Stomach (tissue), 8 donors: ENCODE measurements at regions not wholly inside any gene's neighbourhood (a gene's known extent, or its start where the extent isn't known, plus 50 kb on each side); places are given as distances from the start of the nearest gene placed in this dataset.

ENCODE experiments used
- DNase-seq, 2 donors: peaks; one replicate each; pipeline versions ENCODE4 v3.0.0 to v3.0.0-alpha.2; 2013 to 2019
- H3K27ac ChIP-seq, 5 donors: fragments of 200-600 bp in 4 of 5; sonication (generic) in 4 of 5; one replicate each; pipeline ENCODE4 v1.5.1; 2013 to 2019; ENCODE audit warnings: mild to moderate bottlenecking in 1 of 5, moderate library complexity in 1 of 5
- H3K27me3 ChIP-seq, 3 donors: fragments of 200-600 bp; sonication (generic); one replicate each; pipeline ENCODE4 v1.5.1; 2017 to 2019; ENCODE audit warnings: mixed run types in 1 of 3
- H3K36me3 ChIP-seq, 4 donors: fragments of 200-600 bp; sonication (generic); 1 replicate in 3 of 4; 2 replicates in 1 of 4; pipeline ENCODE4 v1.5.1; 2016 to 2019
- H3K4me1 ChIP-seq, 4 donors: fragments of 200-600 bp; sonication (generic); one replicate each; pipeline ENCODE4 v1.5.1; 2016 to 2019
- H3K4me3 ChIP-seq, 4 donors: fragments of 200-600 bp; sonication (generic) in 3 of 4; one replicate each; pipeline ENCODE4 v1.5.1; 2016 to 2019; ENCODE audit warnings: mild to moderate bottlenecking in 1 of 4
- H3K9me3 ChIP-seq, 4 donors: fragments of 200-600 bp; sonication (generic); one replicate each; pipeline ENCODE4 v1.5.1; 2016 to 2019
- EP300 ChIP-seq: sonication (generic); formaldehyde crosslinking; IDR thresholded peaks from one replicate; pipeline ENCODE4 v1.6.1; 2017; ENCODE audit warnings: antibody characterized with exemption
- POLR2A ChIP-seq, 4 donors: fragments of 450-650 bp; IDR thresholded peaks; one replicate each; pipeline ENCODE4 v1.6.1; 2016; ENCODE audit warnings: antibody characterized with exemption in 4 of 4, control low read depth in 2 of 4, mild to moderate bottlenecking in 1 of 4, moderate library complexity in 1 of 4
- POLR2AphosphoS5 ChIP-seq, 3 donors: sonication (generic); formaldehyde crosslinking; IDR thresholded peaks; one replicate each; pipeline ENCODE4 v1.6.1; 2016; ENCODE audit warnings: antibody characterized with exemption in 3 of 3
- WGBS, 5 donors: extraction: QIAGEN DNeasy Blood & Tissue Kit in 3 of 5; methylation state at CpG; one replicate each; pipeline versions ENCODE4 v1.1.5 to v1.1.7; 2013 to 2018; 5-methylcytosine and 5-hydroxymethylcytosine counted together
- intact Hi-C: fragments of 100-400 bp; cut with DNase I; formaldehyde crosslinking; loops from one replicate; pipeline ENCODE4 v1.15.1; 2023; ENCODE audit warnings: low total_unique reads
- TF ChIP-seq, protein P1 (sequence below), 7 experiments: fragments of 450-650 bp in 4 of 7; fragments of 200-600 bp in 3 of 7; sonication (generic) in 3 of 7; IDR thresholded peaks; one replicate each; pipeline ENCODE4 v1.5.1; 2016 to 2019; ENCODE audit warnings: antibody characterized with exemption in 7 of 7, control low read depth in 2 of 7, mild to moderate bottlenecking in 1 of 7
- donor health status: healthy with polysubstance abuse.
- donor health status: Bipolar disorder and iron deficiency.
- donor health status: healthy.

DNA sequence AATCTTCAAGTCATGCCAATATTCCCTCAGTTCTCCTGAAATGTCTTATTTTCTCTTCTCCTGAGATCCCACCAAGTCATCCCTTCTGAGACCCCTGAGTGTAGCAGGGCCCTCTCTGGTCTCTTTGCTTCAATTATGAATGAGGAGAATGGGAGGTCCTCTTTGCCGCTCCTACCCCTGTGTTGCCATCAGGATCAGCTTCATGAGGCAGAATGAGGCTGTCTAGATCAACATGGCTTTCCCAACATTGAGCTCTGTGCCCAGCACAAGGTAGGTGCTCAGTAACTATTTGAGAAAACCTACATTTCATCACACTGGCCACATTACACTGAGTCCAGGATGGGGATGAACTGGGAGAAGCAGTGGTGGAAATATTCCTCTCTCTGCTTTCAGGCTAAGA lies 107.2 kb downstream of the ZNF280B start:
- DNase-seq: no peak
- H3K27ac ChIP-seq: no peak overlapping the region
- H3K4me1 ChIP-seq: peaks cover 0 to 5% (median 0%) of the 10 kb centered on the region in 4 donors
- no peaks in the 10 kb centered on the region for H3K36me3 ChIP-seq
- TF ChIP-seq, protein P1, sequence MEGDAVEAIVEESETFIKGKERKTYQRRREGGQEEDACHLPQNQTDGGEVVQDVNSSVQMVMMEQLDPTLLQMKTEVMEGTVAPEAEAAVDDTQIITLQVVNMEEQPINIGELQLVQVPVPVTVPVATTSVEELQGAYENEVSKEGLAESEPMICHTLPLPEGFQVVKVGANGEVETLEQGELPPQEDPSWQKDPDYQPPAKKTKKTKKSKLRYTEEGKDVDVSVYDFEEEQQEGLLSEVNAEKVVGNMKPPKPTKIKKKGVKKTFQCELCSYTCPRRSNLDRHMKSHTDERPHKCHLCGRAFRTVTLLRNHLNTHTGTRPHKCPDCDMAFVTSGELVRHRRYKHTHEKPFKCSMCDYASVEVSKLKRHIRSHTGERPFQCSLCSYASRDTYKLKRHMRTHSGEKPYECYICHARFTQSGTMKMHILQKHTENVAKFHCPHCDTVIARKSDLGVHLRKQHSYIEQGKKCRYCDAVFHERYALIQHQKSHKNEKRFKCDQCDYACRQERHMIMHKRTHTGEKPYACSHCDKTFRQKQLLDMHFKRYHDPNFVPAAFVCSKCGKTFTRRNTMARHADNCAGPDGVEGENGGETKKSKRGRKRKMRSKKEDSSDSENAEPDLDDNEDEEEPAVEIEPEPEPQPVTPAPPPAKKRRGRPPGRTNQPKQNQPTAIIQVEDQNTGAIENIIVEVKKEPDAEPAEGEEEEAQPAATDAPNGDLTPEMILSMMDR (IDR thresholded peaks at IDR 0.05): no peak
- TF ChIP-seq POLR2A (IDR thresholded peaks at IDR 0.05): no peak
- TF ChIP-seq EP300: no peak
- TF ChIP-seq POLR2AphosphoS5 (IDR thresholded peaks at IDR 0.05): no peak
- intact Hi-C loops: no loop called here
- H3K9me3 ChIP-seq: no peaks in the 10 kb centered on the region
- no peak overlapping the region for H3K4me3 ChIP-seq
- H3K27me3 ChIP-seq: peaks cover 0 to 13% (median 0%) of the 10 kb centered on the region in 3 donors
- WGBS, 5 donors: 69 to 91% (median 86%) methylated on average over 1 of the region's 1 CpG

DNA sequence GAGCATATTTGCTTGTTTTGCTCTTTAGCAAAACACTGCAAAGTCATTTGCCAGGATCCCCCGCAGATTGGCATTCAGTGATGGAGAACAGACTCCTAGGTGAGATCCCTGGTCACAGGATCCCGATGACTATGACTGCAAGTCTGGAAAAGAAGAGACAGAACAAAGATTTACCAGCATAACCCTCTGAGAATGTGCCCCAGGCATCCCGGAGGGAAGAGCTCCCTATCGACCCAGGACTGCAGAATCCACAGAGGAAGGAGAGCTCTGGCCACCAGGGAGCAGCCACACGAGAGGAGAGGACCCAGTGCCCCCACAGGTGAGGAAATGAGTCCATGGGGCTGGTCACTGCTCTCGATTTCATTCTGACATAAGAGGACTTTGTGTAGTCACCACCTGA lies 105.2 kb downstream of the ZNF280B start:
- WGBS, 5 donors: 57 to 68% (median 62%) methylated on average over 6 of the region's 6 CpGs
- Histone ChIP-seq H3K4me3 (no peak overlapping the region), H3K36me3 (no peaks in the 10 kb centered on the region), H3K9me3 (no peaks in the 10 kb centered on the region), H3K4me1 (no peaks in the 10 kb centered on the region), H3K27me3 (peaks cover 0 to 3% (median 0%) of the 10 kb centered on the region in 3 donors), H3K27ac (no peak overlapping the region)
- intact Hi-C loops: no loop called here
- no peak for DNase-seq
- no peak for TF ChIP-seq EP300
- TF ChIP-seq POLR2A (IDR thresholded peaks at IDR 0.05): no peak
- TF ChIP-seq, protein P1 (IDR thresholded peaks at IDR 0.05): no peak
- no peak for TF ChIP-seq POLR2AphosphoS5 (IDR thresholded peaks at IDR 0.05)

DNA sequence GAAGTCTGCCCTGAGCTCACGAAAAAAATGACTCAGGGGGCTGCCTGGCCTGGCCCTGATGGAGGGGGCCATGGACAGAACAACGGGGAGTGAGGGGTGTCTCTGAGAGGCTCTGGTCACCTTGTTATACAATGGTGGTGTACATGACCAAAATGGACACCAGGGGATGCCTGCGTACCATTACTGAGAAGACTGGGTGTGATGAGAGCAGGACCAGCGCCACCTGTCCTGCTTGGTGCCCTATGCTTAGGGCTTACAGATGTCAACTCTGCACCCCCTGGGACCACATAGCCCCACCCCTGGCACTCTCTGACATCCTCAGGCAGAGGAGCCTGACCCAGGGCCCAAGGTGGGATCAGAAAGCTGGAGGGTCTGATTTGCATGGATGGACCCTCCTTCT lies 104.8 kb downstream of the ZNF280B start:
- no peak for DNase-seq
- intact Hi-C loops: no loop called here
- WGBS, 5 donors: 63 to 91% (median 77%) methylated on average over 3 to 4 of the region's 4 CpGs

DNA sequence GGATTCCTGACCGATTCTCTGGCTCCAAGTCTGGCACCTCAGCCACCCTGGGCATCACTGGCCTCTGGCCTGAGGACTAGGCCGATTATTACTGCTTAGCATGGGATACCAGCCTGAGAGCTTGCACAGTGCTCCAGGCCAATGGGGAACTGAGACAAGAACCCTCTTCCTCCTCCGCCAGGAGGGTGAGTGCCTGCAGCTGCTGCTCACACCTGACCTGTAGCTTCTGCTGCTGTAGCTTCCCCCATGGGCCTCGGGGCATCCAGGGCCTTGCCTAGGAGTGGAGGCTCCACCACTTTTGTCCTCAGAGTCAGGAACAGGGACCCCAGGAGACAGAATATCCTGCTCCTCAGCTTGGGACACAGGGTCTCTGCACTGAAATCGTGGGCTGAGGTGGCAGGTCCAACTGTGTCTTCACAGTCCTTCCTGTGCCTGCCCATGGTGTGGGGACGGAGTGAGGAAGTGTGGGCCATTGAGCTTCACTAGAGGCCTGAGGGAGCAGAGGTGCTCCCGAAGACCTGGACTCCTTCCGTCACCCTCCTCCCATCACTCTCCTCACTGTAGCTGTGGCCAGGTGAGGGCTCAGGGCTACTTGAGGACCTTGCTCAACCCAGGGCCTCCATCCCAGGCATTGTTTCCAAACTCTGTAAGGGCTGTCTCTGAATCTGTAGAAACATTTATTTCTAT lies 103.8 kb downstream of the ZNF280B start:
- Histone ChIP-seq H3K4me3 (no peak overlapping the region), H3K4me1 (no peaks in the 10 kb centered on the region), H3K36me3 (no peaks in the 10 kb centered on the region), H3K27ac (no peak overlapping the region), H3K9me3 (no peaks in the 10 kb centered on the region), H3K27me3 (peaks cover 0 to 17% (median 0%) of the 10 kb centered on the region in 3 donors)
- intact Hi-C loops: no loop called here
- no peak for DNase-seq
- TF ChIP-seq EP300 (no peak), POLR2AphosphoS5 (IDR thresholded peaks at IDR 0.05) (no peak), POLR2A (IDR thresholded peaks at IDR 0.05) (no peak)
- TF ChIP-seq, protein P1 (IDR thresholded peaks at IDR 0.05): no peak
- 72 to 77% (median 75%) methylated on average over 6 to 8 of the region's 8 CpGs for WGBS, 5 donors

More for the DNA sequence above, 104.8 kb downstream of the ZNF280B start:
- H3K36me3 ChIP-seq: no peaks in the 10 kb centered on the region
- no peaks in the 10 kb centered on the region for H3K9me3 ChIP-seq
- TF ChIP-seq, protein P1 (IDR thresholded peaks at IDR 0.05): no peak
- TF ChIP-seq EP300 (no peak), POLR2A (IDR thresholded peaks at IDR 0.05) (no peak), POLR2AphosphoS5 (IDR thresholded peaks at IDR 0.05) (no peak)
- no peaks in the 10 kb centered on the region for H3K4me1 ChIP-seq
- peaks cover 0 to 7% (median 0%) of the 10 kb centered on the region in 3 donors for H3K27me3 ChIP-seq
- H3K4me3 ChIP-seq: no peak overlapping the region
- no peak overlapping the region for H3K27ac ChIP-seq
